H9 (cell line): ENCODE measurements at regions not wholly inside any gene's neighbourhood (a gene's known extent, or its start where the extent isn't known, plus 50 kb on each side); places are given as distances from the start of the nearest gene placed in this dataset.

Experiments used
- DNase-seq: peaks from one replicate; pipeline ENCODE4 v3.0.0-alpha.2; 2017
- H2AFZ ChIP-seq: one replicate; pipeline ENCODE4 v1.6.1; 2013; ENCODE audit warnings: mild to moderate bottlenecking, low read length, control low read depth, moderate library complexity
- H2AK5ac ChIP-seq: 2 replicates; pipeline ENCODE4 v1.6.1; 2013; ENCODE audit warnings: low read length, control low read depth, mixed read lengths; ENCODE audit not compliant: insufficient read length
- H2BK120ac ChIP-seq: one replicate; pipeline ENCODE4 v1.6.1; 2013; ENCODE audit warnings: low read depth, mild to moderate bottlenecking, low read length, control low read depth, inconsistent platforms; ENCODE audit not compliant: poor library complexity, severe bottlenecking
- H2BK12ac ChIP-seq: 2 replicates; pipeline ENCODE4 v1.6.1; 2013; ENCODE audit warnings: low read length, control low read depth, mixed read lengths, low read depth; ENCODE audit not compliant: insufficient read length
- H2BK15ac ChIP-seq: 2 replicates; pipeline ENCODE4 v1.6.1; 2013; ENCODE audit warnings: low read depth, low read length, control low read depth
- H2BK20ac ChIP-seq: one replicate; pipeline ENCODE4 v1.6.1; 2013; ENCODE audit warnings: low read depth, mild to moderate bottlenecking, low read length, control low read depth, inconsistent platforms; ENCODE audit not compliant: poor library complexity, severe bottlenecking
- H2BK5ac ChIP-seq: 2 replicates; pipeline ENCODE4 v1.6.1; 2013; ENCODE audit warnings: low read length, control low read depth, mixed read lengths; ENCODE audit not compliant: insufficient read length
- H3K14ac ChIP-seq: 2 replicates; pipeline ENCODE4 v1.6.1; 2013; ENCODE audit warnings: low read length, control low read depth; ENCODE audit not compliant: insufficient read depth
- H3K18ac ChIP-seq: 2 replicates; pipeline ENCODE4 v1.6.1; 2013; ENCODE audit warnings: low read depth, mild to moderate bottlenecking, mixed read lengths, low read length, control low read depth; ENCODE audit not compliant: insufficient read length
- H3K23ac ChIP-seq: 2 replicates; pipeline ENCODE4 v1.6.1; 2013; ENCODE audit warnings: low read length, control low read depth, mixed read lengths, low read depth; ENCODE audit not compliant: insufficient read length
- H3K23me2 ChIP-seq: 2 replicates; pipeline ENCODE4 v1.6.1; 2013; ENCODE audit warnings: low read depth, mild to moderate bottlenecking, mixed read lengths, low read length, control low read depth; ENCODE audit not compliant: insufficient read length, poor library complexity, severe bottlenecking
- H3K27ac ChIP-seq: 2 replicates; pipeline ENCODE4 v1.5.1; 2013; ENCODE audit warnings: low read length, control low read depth, mixed read lengths, low read depth; ENCODE audit not compliant: insufficient read length
- H3K27me3 ChIP-seq: 2 replicates; pipeline ENCODE4 v1.6.1; 2013; ENCODE audit warnings: low read length, control low read depth, inconsistent platforms; ENCODE audit not compliant: insufficient read depth
- H3K4ac ChIP-seq: 2 replicates; pipeline ENCODE4 v1.6.1; 2013; ENCODE audit warnings: low read depth, mild to moderate bottlenecking, control low read depth, inconsistent platforms, low read length, moderate library complexity
- H3K4me1 ChIP-seq: 2 replicates; pipeline ENCODE4 v1.6.1; 2013; ENCODE audit warnings: low read length, control low read depth, inconsistent platforms; ENCODE audit not compliant: insufficient read depth
- H3K4me2 ChIP-seq: 2 replicates; pipeline ENCODE4 v1.6.1; 2013; ENCODE audit warnings: low read length, control low read depth, mixed read lengths; ENCODE audit not compliant: insufficient read length, insufficient read depth
- H3K56ac ChIP-seq: 2 replicates; pipeline ENCODE4 v1.6.1; 2013; ENCODE audit warnings: low read depth, mild to moderate bottlenecking, mixed read lengths, low read length, control low read depth; ENCODE audit not compliant: insufficient read length
- H3K79me1 ChIP-seq: 2 replicates; pipeline ENCODE4 v1.6.1; 2013; ENCODE audit warnings: low read depth, mild to moderate bottlenecking, moderate library complexity, low read length, control low read depth, inconsistent platforms; ENCODE audit not compliant: insufficient read depth, poor library complexity, severe bottlenecking
- H3K79me2 ChIP-seq: 2 replicates; pipeline ENCODE4 v1.6.1; 2013; ENCODE audit warnings: low read length, control low read depth, inconsistent platforms; ENCODE audit not compliant: insufficient read depth
- H3K9ac ChIP-seq: 2 replicates; pipeline ENCODE4 v1.6.1; 2013; ENCODE audit warnings: low read length, control low read depth, mixed read lengths; ENCODE audit not compliant: insufficient read length; ENCODE audit errors: extremely low read depth
- H3K9me3 ChIP-seq: one replicate; pipeline ENCODE4 v1.6.1; 2013; ENCODE audit warnings: low read depth, low read length, inconsistent platforms; ENCODE audit not compliant: control insufficient read depth
- H3T11ph ChIP-seq: one replicate; pipeline ENCODE4 v1.6.1; 2013; ENCODE audit warnings: mild to moderate bottlenecking, low read length, control low read depth, inconsistent platforms
- H4K20me1 ChIP-seq: one replicate; pipeline ENCODE4 v1.6.1; 2013; ENCODE audit not compliant: control insufficient read depth, insufficient read length, insufficient read depth
- H4K5ac ChIP-seq: 2 replicates; pipeline ENCODE4 v1.6.1; 2013; ENCODE audit warnings: low read depth, mild to moderate bottlenecking, mixed read lengths, low read length, control low read depth; ENCODE audit not compliant: insufficient read length
- H4K8ac ChIP-seq: replicated peaks from 2 replicates; pipeline ENCODE4 v1.6.1; 2013; ENCODE audit warnings: low read length, control low read depth, mixed read lengths, low read depth; ENCODE audit not compliant: insufficient read length
- H4K91ac ChIP-seq: 2 replicates; pipeline ENCODE4 v1.6.1; 2013; ENCODE audit warnings: low read depth, mild to moderate bottlenecking, moderate library complexity, mixed read lengths, low read length, control low read depth; ENCODE audit not compliant: insufficient read length
- H3K27ac Mint-ChIP-seq, 3 experiments: 2 replicates in 2 of 3; 3 replicates in 1 of 3; pipeline ENCODE4 v1.8.0; 2020 to 2021; ENCODE audit warnings: mixed read lengths in 3 of 3, mild to moderate bottlenecking in 1 of 3, moderate library complexity in 1 of 3
- H3K27me3 Mint-ChIP-seq: 2 replicates; pipeline ENCODE4 v1.8.0; 2021; ENCODE audit warnings: low read depth, mild to moderate bottlenecking, moderate library complexity, mixed read lengths
- H3K36me3 Mint-ChIP-seq, 3 experiments: 2 replicates in 2 of 3; 3 replicates in 1 of 3; pipeline ENCODE4 v1.8.0; 2020 to 2021; ENCODE audit warnings: low read depth in 3 of 3, mixed read lengths in 3 of 3; ENCODE audit not compliant: insufficient read depth in 1 of 3
- H3K4me1 Mint-ChIP-seq, 2 experiments: 2 replicates each; pipeline ENCODE4 v1.8.0; 2020; ENCODE audit warnings: mixed read lengths in 2 of 2
- H3K4me3 Mint-ChIP-seq, 2 experiments: 2 replicates in 1 of 2; 3 replicates in 1 of 2; pipeline ENCODE4 v1.8.0; 2020 to 2021; ENCODE audit warnings: mild to moderate bottlenecking in 2 of 2, mixed read lengths in 2 of 2, moderate library complexity in 1 of 2
- H3K9me3 Mint-ChIP-seq, 2 experiments: 2 replicates in 1 of 2; 3 replicates in 1 of 2; pipeline ENCODE4 v1.8.0; 2020; ENCODE audit warnings: mild to moderate bottlenecking in 2 of 2, mixed read lengths in 2 of 2, moderate library complexity in 1 of 2
- WGBS: extraction: QIAGEN DNeasy Blood & Tissue Kit; methylation state at CpG from one replicate; pipeline ENCODE4 v1.1.7; 2013; ENCODE audit warnings: missing lambda C conversion rate, low lambda C conversion rate, mixed read lengths; ENCODE audit not compliant: insufficient read length; ENCODE audit errors: extremely low coverage; 5-methylcytosine and 5-hydroxymethylcytosine counted together
- TF ChIP-seq, protein P1 (sequence below): fragments of 200-600 bp; sonication (generic); conservative IDR thresholded peaks from 3 replicates; pipeline ENCODE4 v1.8.0; 2021; ENCODE audit warnings: antibody characterized with exemption, mild to moderate bottlenecking

DNA sequence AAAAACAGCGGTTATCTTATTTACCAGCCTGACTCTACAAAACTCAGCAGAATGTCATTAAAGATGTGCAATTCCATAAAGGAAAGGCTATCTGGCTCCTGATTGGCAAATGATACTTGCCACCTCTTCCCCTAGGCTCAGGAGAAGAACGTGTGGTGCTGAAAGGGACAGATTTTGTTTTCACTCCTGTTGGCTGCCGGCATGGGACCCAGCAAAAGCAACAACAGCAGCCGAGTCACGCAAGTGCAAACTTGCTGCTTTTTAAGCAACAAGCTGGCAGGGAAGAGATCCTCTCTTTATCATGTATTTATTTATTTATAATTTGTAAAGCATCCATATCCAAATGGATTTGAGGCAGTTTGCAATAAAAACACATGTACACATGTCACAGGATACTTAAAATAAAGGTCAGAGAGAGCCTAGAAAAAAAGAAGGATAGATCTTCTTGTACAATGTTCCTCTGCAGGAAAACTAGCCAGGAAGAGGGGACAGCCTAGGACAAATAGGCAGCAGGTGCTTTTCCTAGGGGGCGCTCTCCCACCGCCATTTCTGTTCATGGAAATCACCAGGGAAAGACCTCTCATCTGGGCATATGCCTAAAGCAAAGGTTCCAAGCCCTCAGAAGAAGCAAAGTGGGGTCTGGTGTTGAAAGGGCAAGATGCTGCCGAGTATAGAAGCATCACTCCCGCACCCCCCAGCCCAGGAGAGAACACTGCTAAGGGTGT is 799.3 kb downstream of the BCL11A start:
- Histone ChIP-seq H3K56ac (no peak overlapping the region), H3K4me1 (no peaks in the 10 kb centered on the region), H3K27me3 (no peaks in the 10 kb centered on the region), H3T11ph (no peak overlapping the region), H3K79me2 (no peaks in the 10 kb centered on the region), H2BK12ac (no peak overlapping the region), H3K4me2 (no peak overlapping the region), H2AK5ac (no peak overlapping the region), H3K27ac (no peak overlapping the region), H4K20me1 (no peaks in the 10 kb centered on the region), H2AFZ (no peak overlapping the region), H4K91ac (no peak overlapping the region), H4K8ac (no peak overlapping the region), H3K23me2 (no peaks in the 10 kb centered on the region), H3K14ac (no peak overlapping the region), H3K79me1 (no peaks in the 10 kb centered on the region), H2BK5ac (no peak overlapping the region), H2BK15ac (no peak overlapping the region), H3K23ac (no peak overlapping the region), H2BK20ac (no peak overlapping the region), H3K9me3 (no peaks in the 10 kb centered on the region), H3K9ac (no peak overlapping the region), H2BK120ac (no peak overlapping the region), H4K5ac (no peak overlapping the region), H3K4ac (no peak overlapping the region), H3K18ac (no peak overlapping the region)
- no CpG with 5 or more reads among the region's 9 CpGs for WGBS
- no peak overlapping the region for H3K4me3 Mint-ChIP-seq
- no peaks in the 10 kb centered on the region for H3K36me3 Mint-ChIP-seq
- H3K27ac Mint-ChIP-seq: no peak overlapping the region
- no peaks in the 10 kb centered on the region for H3K9me3 Mint-ChIP-seq
- peak; percentile 62 for DNase-seq
- H3K4me1 Mint-ChIP-seq: no peaks in the 10 kb centered on the region
- H3K27me3 Mint-ChIP-seq: no peaks in the 10 kb centered on the region
- TF ChIP-seq, protein P1, sequence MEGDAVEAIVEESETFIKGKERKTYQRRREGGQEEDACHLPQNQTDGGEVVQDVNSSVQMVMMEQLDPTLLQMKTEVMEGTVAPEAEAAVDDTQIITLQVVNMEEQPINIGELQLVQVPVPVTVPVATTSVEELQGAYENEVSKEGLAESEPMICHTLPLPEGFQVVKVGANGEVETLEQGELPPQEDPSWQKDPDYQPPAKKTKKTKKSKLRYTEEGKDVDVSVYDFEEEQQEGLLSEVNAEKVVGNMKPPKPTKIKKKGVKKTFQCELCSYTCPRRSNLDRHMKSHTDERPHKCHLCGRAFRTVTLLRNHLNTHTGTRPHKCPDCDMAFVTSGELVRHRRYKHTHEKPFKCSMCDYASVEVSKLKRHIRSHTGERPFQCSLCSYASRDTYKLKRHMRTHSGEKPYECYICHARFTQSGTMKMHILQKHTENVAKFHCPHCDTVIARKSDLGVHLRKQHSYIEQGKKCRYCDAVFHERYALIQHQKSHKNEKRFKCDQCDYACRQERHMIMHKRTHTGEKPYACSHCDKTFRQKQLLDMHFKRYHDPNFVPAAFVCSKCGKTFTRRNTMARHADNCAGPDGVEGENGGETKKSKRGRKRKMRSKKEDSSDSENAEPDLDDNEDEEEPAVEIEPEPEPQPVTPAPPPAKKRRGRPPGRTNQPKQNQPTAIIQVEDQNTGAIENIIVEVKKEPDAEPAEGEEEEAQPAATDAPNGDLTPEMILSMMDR: peak; percentile 78
